ENCODE measurements at regions not wholly inside any gene's neighbourhood (a gene's known extent, or its start where the extent isn't known, plus 50 kb on each side); places are given as distances from the start of the nearest gene placed in this dataset.

DNA sequence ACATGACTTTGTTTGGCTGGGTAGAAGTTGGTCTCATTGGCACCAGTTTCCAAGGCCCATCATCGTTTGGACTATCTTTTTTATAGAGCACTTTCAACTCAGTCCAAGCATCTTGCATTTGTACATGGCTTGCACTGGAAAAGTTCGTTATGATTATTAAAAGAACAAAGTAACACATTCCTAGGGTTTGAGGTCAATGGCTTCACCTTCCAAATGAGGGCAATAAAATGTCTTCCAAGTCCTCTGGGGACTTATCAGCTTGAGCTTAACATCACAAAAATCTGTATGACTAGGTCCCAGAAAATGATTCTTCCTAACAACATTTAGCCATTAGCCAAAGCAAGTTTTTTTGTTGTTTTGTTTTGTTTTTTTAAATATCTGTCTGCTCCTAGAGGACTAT is 610.8 kb downstream of the LMO4 start:
- no peaks in the 10 kb centered on the region for H3K79me2 ChIP-seq (ENCODE audit: control insufficient read depth, insufficient read depth, low read length)
- no peak overlapping the region for H2AFZ ChIP-seq (ENCODE audit: low read length)
- no peaks in the 10 kb centered on the region for H3K9me3 ChIP-seq (ENCODE audit: control insufficient read depth, insufficient read depth, low read depth, low read length)
- no peak overlapping the region for H3K9ac ChIP-seq (ENCODE audit: insufficient read depth, low read length)
- H3K4me3 ChIP-seq (replicated peaks in 1 of 4; ENCODE audit: control extremely low read depth in 1 of 4, insufficient read depth in 1 of 4, low read depth in 3 of 4, low read length in 4 of 4) = no peak overlapping the region
- DNase-seq (ENCODE audit: low read depth in 2 of 2) = no peak
- no peak for TF ChIP-seq CTCF (conservative IDR thresholded peaks at IDR 0.05 in 1 of 2, IDR thresholded peaks at IDR 0.05 in 1 of 2; ENCODE audit: low read depth in 1 of 2, low read length in 2 of 2)
- no peak for TF ChIP-seq EZH2 (IDR thresholded peaks at IDR 0.05; ENCODE audit: low read length, missing control alignments)
- H3K4me2 ChIP-seq (ENCODE audit: extremely low read depth, insufficient read depth, low read length) = no peak overlapping the region
- no peaks in the 10 kb centered on the region for H3K36me3 ChIP-seq (ENCODE audit: control insufficient read depth, insufficient read depth, low read length)
- no peaks in the 10 kb centered on the region for H4K20me1 ChIP-seq (ENCODE audit: control insufficient read depth, extremely low read depth, insufficient read depth, low read length)
- no peaks in the 10 kb centered on the region for H3K4me1 ChIP-seq (ENCODE audit: control insufficient read depth, extremely low read depth, insufficient read depth, low read length)
- H3K27me3 ChIP-seq (ENCODE audit: control insufficient read depth, insufficient read depth, low read length) = no peaks in the 10 kb centered on the region
- H3K27ac ChIP-seq (ENCODE audit: insufficient read depth, low read length) = no peak overlapping the region

DNA sequence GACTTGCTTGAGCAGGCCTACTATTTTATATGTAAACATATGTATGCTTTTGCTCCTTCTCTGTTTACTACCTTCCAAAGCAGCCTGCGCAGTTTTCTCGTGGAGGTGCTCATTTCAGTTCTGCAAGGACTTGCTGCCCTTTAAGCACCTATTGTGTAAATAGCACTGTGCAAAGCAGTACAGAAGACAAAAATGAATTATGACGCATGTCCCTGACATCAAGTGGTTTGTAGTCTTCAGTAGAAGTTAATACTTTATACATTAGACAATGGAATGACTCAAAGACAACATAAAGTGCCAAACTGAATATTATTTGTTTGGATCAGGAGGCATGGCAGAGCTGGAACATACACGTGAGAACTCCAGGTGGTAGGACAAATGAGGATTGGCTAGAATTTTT is 611.7 kb downstream of the LMO4 start:
- Histone ChIP-seq H2AFZ (ENCODE audit: low read length) (no peak overlapping the region), H4K20me1 (ENCODE audit: control insufficient read depth, extremely low read depth, insufficient read depth, low read length) (no peaks in the 10 kb centered on the region), H3K79me2 (ENCODE audit: control insufficient read depth, insufficient read depth, low read length) (no peaks in the 10 kb centered on the region), H3K9me3 (ENCODE audit: control insufficient read depth, insufficient read depth, low read depth, low read length) (no peaks in the 10 kb centered on the region), H3K27ac (ENCODE audit: insufficient read depth, low read length) (no peak overlapping the region), H3K4me3 (replicated peaks in 1 of 4; ENCODE audit: control extremely low read depth in 1 of 4, insufficient read depth in 1 of 4, low read depth in 3 of 4, low read length in 4 of 4) (no peak overlapping the region), H3K4me2 (ENCODE audit: extremely low read depth, insufficient read depth, low read length) (no peak overlapping the region), H3K36me3 (ENCODE audit: control insufficient read depth, insufficient read depth, low read length) (no peaks in the 10 kb centered on the region), H3K4me1 (ENCODE audit: control insufficient read depth, extremely low read depth, insufficient read depth, low read length) (no peaks in the 10 kb centered on the region), H3K9ac (ENCODE audit: insufficient read depth, low read length) (no peak overlapping the region), H3K27me3 (ENCODE audit: control insufficient read depth, insufficient read depth, low read length) (no peaks in the 10 kb centered on the region)
- no peak for DNase-seq (ENCODE audit: low read depth in 2 of 2)
- TF ChIP-seq EZH2 (IDR thresholded peaks at IDR 0.05; ENCODE audit: low read length, missing control alignments) (no peak), CTCF (conservative IDR thresholded peaks at IDR 0.05 in 1 of 2, IDR thresholded peaks at IDR 0.05 in 1 of 2; ENCODE audit: low read depth in 1 of 2, low read length in 2 of 2) (no peak)

GRCh38 chr1:87941337-87941946 is 612.8 kb downstream of the LMO4 start:
- Histone ChIP-seq H3K4me1 (ENCODE audit: control insufficient read depth, extremely low read depth, insufficient read depth, low read length) (no peaks in the 10 kb centered on the region), H3K79me2 (ENCODE audit: control insufficient read depth, insufficient read depth, low read length) (no peaks in the 10 kb centered on the region), H2AFZ (ENCODE audit: low read length) (no peak overlapping the region), H3K4me3 (replicated peaks in 1 of 4; ENCODE audit: control extremely low read depth in 1 of 4, insufficient read depth in 1 of 4, low read depth in 3 of 4, low read length in 4 of 4) (no peak overlapping the region), H3K36me3 (ENCODE audit: control insufficient read depth, insufficient read depth, low read length) (no peaks in the 10 kb centered on the region), H3K9ac (ENCODE audit: insufficient read depth, low read length) (no peak overlapping the region), H3K9me3 (ENCODE audit: control insufficient read depth, insufficient read depth, low read depth, low read length) (no peaks in the 10 kb centered on the region), H3K27ac (ENCODE audit: insufficient read depth, low read length) (no peak overlapping the region), H3K4me2 (ENCODE audit: extremely low read depth, insufficient read depth, low read length) (no peak overlapping the region), H4K20me1 (ENCODE audit: control insufficient read depth, extremely low read depth, insufficient read depth, low read length) (no peaks in the 10 kb centered on the region), H3K27me3 (ENCODE audit: control insufficient read depth, insufficient read depth, low read length) (no peaks in the 10 kb centered on the region)
- no peak for DNase-seq (ENCODE audit: low read depth in 2 of 2)
- TF ChIP-seq EZH2 (IDR thresholded peaks at IDR 0.05; ENCODE audit: low read length, missing control alignments) (no peak), CTCF (conservative IDR thresholded peaks at IDR 0.05 in 1 of 2, IDR thresholded peaks at IDR 0.05 in 1 of 2; ENCODE audit: low read depth in 1 of 2, low read length in 2 of 2) (no peak)

Data from fibroblast of lung (primary cell).